GM18519 (cell line): ENCODE measurements at regions not wholly inside any gene's neighbourhood (a gene's known extent, or its start where the extent isn't known, plus 50 kb on each side); places are given as distances from the start of the nearest gene placed in this dataset.

Source experiments
- ATAC-seq: cut with Tn5 transposase; IDR thresholded peaks from one replicate; pipeline ENCODE4 v1.9.1; 2021; ENCODE audit warnings: mild to moderate bottlenecking, moderate library complexity; ENCODE audit not compliant: unreplicated experiment, low FRiP score

DNA sequence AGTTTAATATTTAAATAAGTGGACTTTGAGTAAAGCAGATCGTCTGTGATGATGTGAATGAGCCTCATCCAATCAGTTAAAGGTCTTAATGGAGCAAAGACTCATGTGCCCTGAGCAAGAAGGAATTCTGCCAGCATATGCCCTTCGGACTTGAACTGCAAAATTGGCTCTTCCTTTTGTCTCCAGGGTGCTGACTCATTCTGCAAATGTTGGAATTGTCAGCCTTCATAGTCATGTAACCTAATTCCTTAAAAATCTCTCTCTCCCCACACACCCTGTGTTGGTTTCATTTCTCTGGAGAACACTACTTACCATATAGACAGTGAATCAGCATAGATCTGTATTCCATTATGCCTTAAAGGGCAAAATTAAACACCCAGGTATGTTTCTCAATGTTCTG is 609.8 kb upstream of the GALNTL6 start:
- no peak for ATAC-seq

DNA sequence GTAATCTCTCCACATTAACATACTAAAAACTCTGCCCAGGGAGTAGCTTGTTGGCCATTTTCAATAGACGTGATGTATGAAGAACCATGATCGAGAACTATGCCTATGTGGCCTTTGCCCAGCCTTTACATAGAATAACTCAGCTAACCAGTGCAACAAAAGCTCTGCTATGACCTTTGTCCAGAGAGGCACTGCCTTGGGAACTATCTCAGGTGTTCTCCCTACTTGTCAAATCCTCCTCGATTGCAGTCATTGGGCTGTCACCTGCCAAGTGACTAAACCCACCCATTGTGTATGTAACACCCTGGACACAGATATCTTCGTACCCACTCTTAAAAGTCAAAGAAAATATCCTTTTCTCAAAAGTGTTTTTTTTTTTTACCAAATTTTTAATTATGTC is 610.3 kb upstream of the GALNTL6 start:
- ATAC-seq = no peak

DNA sequence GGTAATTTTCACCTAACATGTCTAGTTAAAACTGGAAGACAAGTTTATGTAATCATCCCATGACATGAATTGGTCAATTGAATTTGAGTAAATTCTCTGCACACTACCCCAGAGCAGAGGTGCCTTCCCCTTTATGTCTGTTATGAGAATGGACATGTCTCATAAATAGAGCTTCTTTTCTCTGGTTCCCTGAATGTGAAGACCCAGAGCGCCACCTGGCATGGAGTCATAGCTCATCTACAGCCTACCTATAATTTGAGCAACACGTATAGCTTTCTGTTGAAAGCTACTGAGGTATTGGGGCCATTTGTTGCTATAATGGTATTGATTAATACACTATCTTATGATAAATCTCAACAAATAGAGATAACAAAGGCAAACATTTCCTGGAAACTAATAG is 626.5 kb upstream of the GALNTL6 start:
- no peak for ATAC-seq

- no peak for ATAC-seq
Observed at GRCh38 chr4:171181090-171181489, 632.1 kb upstream of the GALNTL6 start.

DNA sequence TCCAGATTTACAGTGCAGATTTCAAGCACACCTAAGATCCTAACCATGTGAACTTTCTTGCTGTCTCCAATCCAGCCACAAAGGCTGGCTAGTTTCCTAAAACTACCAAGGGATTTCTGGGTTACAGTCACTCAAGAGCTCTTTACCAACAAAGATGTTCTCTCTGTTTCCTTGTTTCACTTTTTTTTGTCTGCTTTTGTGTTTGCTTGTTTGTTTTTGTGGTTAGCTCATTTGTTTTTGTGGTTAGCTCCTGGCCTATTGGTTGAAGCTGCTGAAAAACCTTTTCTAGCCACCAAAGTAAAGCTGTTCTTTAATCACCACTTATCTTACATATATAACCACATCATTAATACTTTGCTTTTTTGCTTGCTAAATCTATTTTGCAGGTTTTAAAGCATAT is 642.5 kb upstream of the GALNTL6 start:
- ATAC-seq = no peak

DNA sequence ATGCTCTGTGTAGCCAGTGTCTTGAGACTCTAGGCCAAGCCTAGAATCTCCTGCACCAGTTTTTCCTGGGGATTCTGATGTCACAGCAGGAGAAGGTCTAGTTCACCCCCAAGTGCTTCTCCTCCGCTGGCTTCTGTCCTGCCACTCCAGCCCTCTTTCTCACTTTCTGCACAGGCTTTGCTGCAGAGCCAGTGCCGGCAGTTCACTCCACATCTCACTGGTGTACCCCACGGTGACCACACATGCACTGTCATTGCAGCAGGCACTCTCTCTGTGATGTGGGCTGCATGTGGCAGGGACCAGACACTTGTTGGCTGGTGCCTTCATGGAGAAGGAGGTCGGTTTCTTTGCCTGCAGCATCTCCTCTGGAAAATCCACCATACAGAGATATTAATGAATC is 643.8 kb upstream of the GALNTL6 start:
- ATAC-seq = no peak

- ATAC-seq = no peak
Observed at GRCh38 chr4:171162478-171162877, 650.7 kb upstream of the GALNTL6 start.

DNA sequence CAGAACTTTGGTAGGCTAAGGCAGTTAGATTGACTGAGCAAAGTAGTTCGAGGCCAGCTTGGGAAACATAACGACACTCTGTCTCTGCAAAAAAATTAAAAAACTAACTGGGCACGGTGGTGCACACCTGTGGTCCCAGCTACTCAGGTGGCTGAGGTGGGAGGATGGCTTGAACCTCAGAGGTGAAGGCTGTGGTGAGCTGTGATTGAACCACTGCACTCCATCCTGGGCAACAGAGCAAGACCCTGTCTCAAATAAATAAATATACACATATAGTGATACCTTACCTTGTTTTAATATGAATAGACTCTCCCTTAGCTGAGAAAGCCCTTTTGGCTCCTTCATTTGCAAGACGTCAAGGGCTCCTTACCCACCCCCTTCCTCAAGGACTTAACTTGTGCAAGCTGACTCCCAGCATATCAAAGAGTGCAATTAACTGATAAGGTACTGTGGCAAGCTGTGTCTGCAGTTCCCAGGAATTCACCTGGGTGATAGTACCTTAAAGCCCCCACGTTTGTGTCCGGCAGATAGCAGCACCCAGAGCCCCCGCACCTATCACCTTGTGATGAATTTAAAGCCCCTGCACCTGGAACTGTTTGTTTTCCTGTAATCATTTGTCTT is 655.6 kb upstream of the GALNTL6 start:
- ATAC-seq = no peak

DNA sequence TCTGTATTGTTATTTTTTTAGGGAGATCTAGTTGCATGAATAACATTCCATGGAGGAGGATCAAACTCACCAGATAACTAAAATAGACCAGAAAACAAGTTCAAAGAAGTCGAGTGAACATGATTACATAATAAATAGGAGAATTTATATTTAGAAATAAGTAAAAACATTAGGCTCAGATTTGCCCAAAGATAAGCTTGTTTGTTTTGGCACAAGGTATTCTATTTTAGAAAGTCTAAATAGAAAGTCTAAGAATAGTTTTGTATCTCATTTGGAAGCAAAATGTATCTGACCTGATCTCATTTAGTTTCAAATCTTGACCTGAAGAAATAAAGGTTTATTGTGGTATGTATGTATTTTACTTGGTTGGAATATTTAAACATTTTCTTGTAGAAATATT is 670.6 kb upstream of the GALNTL6 start:
- ATAC-seq = no peak

- no peak for ATAC-seq
Observed at GRCh38 chr4:171142045-171142444, 671.2 kb upstream of the GALNTL6 start.

DNA sequence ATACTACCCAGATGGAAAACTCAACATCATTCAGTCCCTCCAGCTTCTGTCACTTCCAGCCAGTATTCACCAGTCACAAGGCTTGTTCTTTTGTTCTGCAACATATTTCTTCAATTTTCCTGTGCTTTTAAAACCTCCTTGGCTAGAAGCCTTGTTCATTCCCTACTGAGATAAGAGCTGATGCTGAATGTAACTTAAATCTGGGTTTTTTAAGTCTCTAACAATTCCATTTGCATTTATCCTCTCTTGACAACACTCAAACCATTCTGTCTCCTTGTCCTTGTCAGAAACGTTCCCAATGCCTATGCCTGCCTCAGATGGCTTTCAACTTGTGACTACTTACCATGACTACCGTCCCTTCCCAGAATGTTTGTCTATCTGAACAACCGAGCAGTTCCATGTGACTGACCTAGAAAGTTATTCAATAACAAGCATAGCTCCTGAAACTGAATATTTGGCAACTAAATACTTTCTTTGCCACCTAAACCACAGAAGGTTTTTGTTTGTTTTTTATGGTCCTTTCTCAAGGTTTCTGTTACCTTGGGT is 682.9 kb upstream of the GALNTL6 start:
- ATAC-seq = no peak

GRCh38 chr4:171118091-171118490 is 695.1 kb upstream of the GALNTL6 start:
- no peak for ATAC-seq

DNA sequence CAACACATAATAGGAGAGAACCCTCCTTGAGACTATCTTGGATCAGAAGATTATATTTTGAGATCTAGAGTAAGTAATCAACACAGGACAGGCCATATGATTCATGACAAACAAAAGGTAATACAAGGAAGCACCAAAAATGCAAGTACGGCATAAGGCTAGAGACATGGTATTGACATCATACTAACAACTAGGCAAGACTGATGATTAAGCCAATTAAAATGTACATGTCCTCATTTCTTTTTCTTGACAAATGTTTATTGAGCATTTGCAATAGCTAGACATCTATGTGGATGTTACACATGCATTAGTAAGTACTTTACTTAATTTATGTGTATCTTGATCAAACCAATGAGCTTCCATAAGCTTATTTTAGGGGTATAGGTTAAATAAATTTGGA is 695.7 kb upstream of the GALNTL6 start:
- no peak for ATAC-seq

DNA sequence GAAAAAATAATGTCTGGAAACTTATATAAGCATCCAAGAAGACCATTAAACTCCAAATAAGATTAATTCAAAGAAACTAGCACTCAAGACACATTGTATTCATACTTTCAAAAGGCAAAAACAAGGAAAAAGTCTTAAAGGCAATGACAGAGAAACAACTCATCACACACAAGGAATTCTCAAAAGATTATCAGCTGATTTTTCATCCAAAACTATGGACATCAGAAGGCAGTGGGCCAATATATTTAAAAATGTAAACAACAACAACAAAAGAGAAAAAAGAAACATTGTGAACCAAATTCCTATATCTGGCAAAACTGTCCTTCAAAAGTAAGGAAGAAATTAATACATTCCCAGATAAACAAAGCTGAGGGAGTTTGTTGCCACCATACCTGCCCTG is 711.4 kb upstream of the GALNTL6 start:
- no peak for ATAC-seq

- ATAC-seq = no peak
Observed at GRCh38 chr4:171087089-171087488, 726.1 kb upstream of the GALNTL6 start.

- no peak for ATAC-seq
Observed at GRCh38 chr4:171067422-171067821, 745.8 kb upstream of the GALNTL6 start.

GRCh38 chr4:171049380-171049779 is 763.8 kb upstream of the GALNTL6 start:
- no peak for ATAC-seq

- ATAC-seq = no peak
Observed at GRCh38 chr4:171042989-171043524, 770.1 kb upstream of the GALNTL6 start.

DNA sequence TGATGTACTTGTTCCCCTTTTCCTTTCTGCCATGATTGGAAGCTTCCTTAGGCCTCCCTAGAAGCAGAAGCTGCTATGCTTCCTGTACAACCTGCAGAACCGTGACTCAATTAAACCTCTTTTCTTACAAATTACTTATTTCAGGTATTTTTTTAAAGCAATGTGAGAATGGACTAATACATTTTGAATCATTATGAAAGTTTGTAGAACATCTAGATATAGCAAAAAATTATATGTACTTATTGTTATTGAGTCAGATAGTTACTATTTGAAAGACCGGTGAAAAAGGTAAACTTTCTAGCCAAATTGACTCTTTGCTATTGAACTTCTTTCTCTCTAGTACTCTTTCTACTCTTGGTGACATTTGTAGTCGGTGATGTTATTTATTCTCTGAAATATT is 777.3 kb upstream of the GALNTL6 start:
- ATAC-seq = no peak

DNA sequence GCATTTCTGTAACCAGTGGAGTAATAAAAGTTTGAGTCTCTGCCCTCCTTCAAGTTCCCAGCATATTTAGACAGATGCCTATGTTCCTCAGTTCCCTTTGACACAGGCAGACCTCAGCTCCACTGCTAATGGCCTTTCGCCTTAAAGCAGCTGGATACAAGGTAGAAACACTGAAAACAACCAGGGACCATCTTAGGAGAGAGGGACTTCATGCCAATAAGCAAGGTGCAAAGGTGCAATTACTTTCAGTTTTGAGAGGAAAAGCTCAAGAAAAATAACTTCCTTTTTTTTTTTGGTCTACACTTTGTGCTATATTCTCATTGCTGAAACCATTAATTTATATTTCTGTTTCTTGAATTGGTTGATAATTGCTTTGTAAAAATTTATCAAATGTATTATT is 781.9 kb upstream of the GALNTL6 start:
- ATAC-seq = no peak

DNA sequence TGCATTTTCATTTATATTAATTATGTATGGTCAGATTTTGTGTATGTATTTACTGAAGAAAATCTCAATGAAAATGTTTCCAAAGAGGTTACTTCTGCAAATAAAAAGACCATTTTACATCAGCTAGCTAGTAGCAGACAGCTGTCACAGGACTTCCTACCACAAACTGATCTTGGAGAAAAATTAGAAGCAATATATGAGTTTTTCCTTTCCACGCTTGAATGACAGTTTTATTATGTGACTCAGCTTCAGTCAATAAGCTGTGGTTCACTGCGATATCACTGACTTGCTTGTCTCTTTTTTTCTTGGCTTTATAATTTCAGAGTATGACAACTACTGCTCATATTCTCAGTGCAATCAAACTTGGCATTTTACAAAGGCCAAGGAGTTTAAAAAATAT is 787.4 kb upstream of the GALNTL6 start:
- no peak for ATAC-seq

DNA sequence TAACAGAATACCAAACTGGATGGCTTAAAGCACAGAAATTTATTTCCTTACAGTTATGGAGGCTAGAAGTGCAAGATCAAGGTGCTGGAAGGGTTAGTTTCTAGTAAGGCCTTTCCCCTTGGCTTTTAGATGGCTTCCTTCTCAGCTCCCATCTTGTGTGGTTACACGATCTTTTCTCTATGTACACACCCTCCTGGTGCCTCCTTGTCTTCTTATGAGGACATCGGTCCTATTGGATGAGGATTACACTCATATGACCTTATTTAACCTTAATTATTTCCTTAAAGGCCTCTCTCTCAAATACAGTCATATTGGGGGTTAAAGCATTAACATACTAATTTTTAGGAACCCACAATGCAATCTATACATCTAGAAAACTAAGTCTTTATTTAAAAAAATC is 787.9 kb upstream of the GALNTL6 start:
- ATAC-seq = no peak
